ENCODE measurements at regions not wholly inside any gene's neighbourhood (a gene's known extent, or its start where the extent isn't known, plus 50 kb on each side); places are given as distances from the start of the nearest gene placed in this dataset.
"Not testable (repeated sequence)": the region's sequence is repeated elsewhere in the genome, so short reads cannot be mapped to it uniquely, and the experiment has no call there.

DNA sequence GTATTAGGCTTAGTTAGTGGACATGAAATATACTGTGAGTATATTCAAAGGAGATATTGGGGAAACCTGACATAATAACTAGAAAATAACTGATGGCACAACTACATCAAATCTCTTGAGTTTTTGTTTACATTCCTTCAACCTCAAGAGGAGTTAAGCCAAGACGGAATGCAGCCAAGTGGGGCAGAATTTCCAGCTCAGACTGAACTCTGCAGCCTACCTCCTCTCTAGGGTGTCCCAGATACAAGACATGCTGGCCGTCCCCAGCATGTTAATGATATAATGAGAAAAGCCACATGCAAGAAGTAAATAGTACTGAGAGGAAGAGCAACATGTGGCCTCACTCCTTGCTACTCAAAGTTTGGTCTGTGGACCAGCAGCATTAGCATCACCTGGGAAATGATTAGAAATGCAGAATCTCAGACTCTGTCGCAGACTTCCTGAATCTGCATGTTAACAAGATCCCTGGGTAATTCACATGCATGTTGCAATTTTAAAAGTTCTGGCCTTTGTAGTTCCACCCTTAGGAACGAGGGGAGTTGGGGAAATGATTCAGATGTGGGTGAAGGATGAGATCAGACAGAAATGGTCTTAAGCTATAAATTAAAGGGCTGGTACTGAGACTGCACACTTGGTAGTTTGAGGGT is 118.4 kb upstream of the CACUL1 start:
- DNase-seq = no peak

DNA sequence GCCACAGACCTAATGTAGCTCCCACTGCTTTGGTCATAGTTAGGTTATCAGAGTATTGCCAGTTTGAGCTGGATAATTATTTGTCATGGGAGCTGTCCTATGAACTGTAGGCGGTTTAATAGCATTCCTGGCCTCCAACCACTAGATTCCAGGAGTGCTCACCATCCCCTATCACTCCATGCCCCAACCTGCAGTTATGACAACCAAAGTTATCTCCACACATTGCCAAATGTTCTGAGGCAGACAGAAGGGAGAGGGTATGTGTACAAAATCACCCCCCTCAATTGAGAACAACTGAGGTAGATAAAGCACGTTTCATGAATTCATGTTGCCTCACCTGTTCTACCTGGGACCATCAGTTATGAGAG is 119.0 kb upstream of the CACUL1 start:
- DNase-seq = no peak

DNA sequence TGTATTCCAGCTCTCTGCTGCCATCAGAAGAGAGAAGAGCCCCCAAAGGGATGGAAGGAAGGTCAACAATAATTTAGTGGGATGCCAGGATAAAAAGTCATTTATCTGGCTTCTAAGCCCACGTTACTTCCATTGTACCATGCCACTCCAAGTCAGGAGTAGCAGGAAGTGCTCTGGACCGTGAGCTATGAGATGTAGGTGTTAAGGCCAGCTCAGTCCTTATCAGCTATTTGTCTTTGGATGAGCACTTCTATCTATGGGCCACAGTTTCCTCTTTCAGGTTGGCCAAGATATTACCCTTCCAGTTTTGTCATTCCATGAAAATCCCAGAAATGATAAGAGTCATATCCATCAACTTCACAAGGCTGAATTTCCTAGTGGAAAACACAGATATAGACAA is 119.4 kb upstream of the CACUL1 start:
- no peak for DNase-seq

DNA sequence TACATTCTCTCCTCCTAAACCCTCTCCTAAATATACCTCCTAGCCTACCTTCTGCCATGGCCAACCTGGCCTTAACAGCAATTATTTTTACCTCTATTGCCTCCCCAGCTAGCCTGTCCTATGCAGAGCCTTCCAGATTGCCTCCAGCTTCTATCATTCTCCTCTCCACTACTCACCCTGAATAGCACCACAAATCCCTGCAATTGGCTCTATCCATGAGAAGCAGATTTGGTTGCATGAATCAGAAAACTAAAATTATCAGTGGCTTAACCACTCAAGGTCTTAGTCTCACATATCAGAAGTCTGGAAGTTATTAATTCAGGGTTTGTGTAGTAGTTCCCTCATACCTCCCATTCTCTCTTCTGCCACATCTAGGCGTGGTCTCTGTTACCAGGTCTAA is 120.3 kb upstream of the CACUL1 start:
- no peak for DNase-seq

DNA sequence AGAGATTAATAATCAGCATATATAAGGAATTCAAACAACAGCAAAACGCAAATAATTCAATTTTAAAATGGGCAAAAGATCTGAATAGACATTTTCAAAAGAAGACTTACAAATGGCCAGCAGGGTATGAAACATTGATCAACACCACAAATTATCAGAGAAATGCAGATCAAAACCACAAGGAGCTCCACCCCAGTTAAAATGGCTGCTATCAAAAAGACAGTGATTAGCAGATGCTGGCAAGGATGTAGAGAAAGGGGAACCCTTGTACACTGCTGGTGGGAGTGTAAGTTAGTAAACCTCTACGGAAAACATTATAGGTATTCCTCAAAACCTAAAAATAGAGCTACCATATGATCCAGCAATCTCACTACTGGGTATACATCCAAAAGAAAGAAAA is 128.0 kb upstream of the CACUL1 start:
- DNase-seq = no peak

DNA sequence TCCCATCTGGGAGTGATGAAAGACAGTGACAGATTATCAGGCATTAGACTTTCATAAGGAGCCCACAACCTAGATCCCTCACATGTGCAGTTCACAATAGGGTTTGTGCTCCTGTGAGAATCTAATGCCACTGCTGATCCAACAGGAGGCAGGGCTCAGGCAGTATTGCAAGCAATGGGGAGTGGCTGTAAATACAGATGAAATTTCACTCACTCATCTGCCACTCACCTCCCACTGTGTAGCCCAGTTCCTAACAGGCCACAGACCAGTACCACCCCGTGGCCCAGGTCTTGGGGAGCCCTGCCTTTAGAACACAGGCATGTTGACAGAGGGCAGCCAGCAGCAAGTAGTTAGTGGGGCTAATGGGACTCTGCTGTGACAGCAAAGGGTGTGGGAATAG is 137.3 kb upstream of the NANOS1 start:
- DNase-seq = no peak

DNA sequence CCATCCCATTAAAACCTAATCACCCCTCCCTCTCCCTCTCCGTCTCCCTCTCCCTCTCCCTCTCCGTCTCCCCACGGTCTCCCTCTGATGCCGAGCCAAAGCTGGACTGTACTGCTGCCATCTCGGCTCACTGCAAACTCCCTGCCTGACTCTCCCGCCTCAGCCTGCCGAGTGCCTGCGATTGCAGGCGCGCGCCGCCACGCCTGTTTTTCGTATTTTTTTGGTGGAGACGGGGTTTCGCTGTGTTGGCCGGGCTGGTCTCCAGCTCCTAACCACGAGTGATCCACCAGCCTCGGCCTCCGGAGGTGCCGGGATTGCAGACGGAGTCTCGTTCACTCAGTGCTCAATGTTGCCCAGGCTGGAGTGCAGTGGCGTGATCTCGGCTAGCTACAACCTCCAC is 134.6 kb upstream of the NANOS1 start:
- not testable (repeated sequence) for DNase-seq

GRCh38 chr10:118900617-118901016 is 128.9 kb upstream of the NANOS1 start:
- DNase-seq = no peak

DNA sequence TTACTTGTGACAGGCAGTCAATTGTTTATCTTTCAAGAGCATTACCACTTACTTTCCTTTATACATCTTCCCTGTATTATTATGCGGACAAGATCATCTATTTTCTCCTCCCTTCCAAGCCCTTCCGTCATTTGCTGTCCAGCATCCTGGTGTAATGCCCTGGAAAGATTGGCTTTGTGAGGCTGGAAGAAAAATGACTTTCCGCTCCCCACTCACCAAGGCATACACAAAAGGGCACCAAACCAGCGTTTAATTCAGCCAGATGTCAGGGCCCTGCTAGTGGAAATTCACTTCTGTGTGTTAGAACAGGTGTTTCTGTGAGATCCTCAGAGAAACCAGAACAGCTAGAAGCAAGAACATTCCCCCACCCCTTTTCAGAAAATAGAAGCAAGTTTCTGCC is 128.1 kb upstream of the NANOS1 start:
- no peak for DNase-seq

DNA sequence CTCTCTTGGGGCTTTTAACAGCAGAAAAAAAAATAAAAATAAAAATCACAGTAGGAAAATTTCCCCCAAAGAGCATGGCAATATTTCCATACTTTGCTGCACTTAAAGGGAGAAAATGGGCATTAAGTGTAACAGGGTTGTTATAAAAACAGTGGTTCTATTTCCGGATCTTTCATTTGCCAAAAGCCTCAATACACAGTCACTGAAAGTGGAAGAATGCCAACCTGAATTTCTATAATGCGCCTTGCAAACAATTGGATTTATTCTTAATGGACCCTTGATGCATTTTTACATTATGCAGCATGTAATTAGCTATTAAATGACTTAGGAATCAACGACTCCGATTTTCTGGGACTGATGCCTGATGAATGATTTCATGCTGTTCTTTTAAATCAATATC is 127.6 kb upstream of the NANOS1 start:
- no peak for DNase-seq

DNA sequence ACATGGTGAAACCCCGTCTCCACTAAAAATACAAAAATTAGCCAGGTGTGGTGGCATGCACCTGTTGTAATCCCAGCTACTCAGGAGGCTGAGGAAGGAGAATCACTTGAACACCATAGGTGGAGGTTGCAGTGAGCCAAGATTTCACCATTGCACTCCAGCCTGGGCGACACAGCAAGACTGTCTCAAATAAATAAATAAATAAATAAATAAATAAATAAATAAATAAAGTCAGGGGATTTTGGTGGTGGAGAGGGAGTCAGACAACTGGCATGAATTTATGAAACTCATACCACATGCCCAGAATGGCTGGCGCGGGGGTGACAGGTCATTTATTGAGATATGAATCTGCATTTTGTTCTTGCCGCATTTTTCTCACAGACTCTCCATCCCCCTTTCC is 126.9 kb upstream of the NANOS1 start:
- not testable (repeated sequence) for DNase-seq

DNA sequence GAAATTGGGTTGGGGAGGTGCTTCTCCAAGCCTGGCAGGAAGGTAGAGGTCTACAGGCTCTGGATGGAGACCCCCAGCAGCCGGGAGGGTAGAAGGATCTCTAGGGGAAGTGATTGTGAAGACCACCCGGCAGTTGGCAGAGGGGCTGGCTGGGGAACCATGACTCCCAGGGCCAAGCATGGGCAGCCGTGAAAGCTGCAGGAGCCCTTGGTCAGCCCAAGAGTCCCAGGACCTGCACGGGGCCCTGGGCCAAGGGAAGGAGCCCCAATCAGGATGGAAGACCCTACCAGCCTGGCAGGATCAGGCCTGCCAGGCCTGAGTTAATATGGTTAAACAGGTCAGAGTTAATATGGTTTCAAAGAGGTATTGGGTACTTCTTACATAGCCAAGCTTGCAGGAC is 126.3 kb upstream of the NANOS1 start:
- DNase-seq = no peak

- no peak for DNase-seq
These were observed 125.8 kb upstream of the NANOS1 start for GRCh38 chr10:118903691-118904090.

DNA sequence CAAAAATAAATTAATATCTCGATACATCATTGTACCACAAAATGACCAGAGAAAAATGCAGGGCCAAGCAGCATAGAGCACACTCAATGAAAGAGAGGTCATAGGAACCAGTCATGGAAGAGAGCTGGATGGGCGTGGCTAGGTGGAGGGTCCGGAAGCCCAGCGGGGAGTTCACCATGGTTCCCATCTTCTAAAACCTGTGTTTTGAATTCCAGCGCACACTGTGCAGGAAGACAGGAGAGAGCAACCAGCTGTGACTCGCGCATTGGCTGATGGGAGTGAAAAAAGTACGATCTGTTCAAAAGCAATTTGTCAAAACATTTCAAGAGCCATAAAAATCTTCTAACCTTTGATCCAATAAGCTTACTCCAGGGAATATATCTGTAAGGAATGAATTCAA is 125.2 kb upstream of the NANOS1 start:
- no peak for DNase-seq

- DNase-seq = no peak
These were observed 122.5 kb upstream of the NANOS1 start for GRCh38 chr10:118907051-118907450.

DNA sequence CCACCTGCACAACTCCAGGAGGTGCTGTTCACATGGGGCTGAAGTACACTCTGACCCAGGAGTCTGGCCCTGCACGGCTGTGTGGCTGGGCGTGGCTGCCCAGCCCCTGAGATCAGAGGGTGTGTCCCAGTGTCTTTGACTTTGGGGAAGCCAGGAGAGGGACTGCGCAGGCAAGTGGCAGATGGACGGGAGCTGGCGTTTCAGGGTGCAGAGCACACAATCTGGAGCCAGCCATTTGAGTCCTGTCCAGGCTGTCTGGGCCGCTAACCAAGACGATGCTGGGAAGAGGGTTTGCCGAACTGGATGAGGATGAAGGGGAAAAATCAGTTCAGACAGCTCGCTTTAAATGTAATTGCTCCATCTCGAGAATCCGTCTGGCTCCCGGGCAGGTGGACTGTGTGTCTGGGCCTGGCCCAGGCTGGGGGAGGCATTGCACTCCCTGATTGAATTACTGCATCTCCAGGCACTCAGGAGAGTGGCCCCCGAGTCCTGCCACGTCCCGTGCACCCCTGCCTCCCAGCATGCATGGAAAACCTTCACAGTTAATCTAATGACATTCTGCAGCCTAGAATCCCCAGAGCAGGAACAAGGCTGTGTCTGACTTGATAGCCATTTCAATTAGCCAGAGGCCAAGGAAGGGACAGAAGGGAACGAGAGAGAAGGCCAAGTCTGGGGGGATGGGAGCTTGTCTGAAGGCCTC is 120.8 kb upstream of the NANOS1 start:
- DNase-seq = no peak

DNA sequence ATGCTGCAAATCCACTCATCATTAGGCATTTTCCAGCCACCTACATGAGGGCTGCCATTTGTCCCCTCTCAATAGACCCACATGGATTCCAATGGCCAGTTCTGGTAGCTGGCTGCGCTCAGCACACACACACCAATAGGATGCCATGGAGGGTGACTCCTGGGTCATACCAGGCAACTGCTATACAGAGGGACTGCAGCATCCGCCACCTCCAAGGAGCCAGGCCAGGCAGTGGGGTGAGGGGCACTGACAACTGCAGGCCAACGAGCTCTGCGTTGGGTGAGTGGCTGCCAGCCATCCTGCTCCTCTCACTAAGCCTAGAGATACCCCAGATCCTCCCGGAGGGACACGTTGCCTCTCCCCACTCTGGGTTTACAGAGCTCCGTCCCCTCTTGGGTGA is 118.8 kb upstream of the NANOS1 start:
- no peak for DNase-seq

GRCh38 chr10:118911363-118911762 is 118.2 kb upstream of the NANOS1 start:
- no peak for DNase-seq

DNA sequence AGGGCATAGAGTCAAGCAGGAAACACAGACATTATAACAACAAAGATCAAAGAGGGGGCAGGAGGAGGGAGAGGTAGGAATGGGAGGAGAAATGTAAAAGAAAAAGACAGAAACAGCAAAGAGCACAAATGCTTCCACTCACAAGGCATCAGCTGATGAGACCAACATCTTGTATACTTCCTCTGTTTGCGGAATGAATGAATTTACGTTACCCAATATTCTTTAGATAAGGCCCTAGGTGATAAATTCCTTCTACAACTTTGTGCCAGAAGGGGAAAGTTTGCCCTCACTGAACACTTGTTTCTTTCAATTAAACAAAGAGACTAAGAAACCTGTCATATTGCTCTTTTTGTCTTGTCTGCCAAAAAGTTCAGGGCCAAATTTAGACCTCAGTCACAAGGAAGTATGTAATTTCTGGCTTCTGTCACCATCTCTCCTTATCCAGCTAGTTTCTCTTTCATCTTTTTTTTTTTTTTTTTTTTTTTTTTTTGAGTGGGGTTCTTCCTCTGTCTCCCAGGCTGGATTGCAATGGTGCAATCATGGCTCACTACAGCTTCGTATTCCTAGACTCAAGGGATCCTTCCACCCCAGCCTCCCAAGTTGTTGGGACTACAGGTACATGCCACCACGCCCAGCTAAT is 116.4 kb upstream of the NANOS1 start:
- DNase-seq = no peak

- no peak for DNase-seq
These were observed 115.7 kb upstream of the NANOS1 start for GRCh38 chr10:118913825-118914224.

- DNase-seq = no peak
These were observed 114.9 kb upstream of the NANOS1 start for GRCh38 chr10:118914629-118915028.

GRCh38 chr10:118915161-118915560 is 114.4 kb upstream of the NANOS1 start:
- no peak for DNase-seq

- DNase-seq = no peak
These were observed 112.7 kb upstream of the NANOS1 start for GRCh38 chr10:118916777-118917176.

GRCh38 chr10:118917701-118918100 is 111.8 kb upstream of the NANOS1 start:
- no peak for DNase-seq

DNA sequence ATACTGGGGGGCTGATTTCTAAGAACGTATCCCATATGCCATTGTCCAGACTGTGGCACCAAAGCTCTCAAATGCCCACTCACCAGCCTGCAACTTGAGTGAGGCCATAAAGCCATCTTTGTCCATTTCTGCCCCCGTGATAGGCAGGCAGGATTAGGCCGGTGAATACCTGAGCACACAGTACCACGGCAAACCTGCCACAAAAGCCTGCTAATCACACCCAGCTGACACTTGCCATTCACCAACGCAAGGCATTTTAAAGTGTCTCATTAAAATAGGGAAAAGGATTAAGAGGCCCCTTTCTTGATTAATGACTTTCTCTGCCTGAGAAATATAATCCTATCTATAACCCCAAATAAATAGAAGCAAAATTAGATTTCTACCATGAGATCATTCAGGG is 111.4 kb upstream of the NANOS1 start:
- DNase-seq = no peak

Measured in stimulated activated CD4-positive, alpha-beta T cell treated with anti-CD3 and anti-CD28 coated beads, Interleukin-4, amount 100 ng/mL, for 4 hours (primary cell).